ENCODE measurements at regions not wholly inside any gene's neighbourhood (a gene's known extent, or its start where the extent isn't known, plus 50 kb on each side); places are given as distances from the start of the nearest gene placed in this dataset.

DNA sequence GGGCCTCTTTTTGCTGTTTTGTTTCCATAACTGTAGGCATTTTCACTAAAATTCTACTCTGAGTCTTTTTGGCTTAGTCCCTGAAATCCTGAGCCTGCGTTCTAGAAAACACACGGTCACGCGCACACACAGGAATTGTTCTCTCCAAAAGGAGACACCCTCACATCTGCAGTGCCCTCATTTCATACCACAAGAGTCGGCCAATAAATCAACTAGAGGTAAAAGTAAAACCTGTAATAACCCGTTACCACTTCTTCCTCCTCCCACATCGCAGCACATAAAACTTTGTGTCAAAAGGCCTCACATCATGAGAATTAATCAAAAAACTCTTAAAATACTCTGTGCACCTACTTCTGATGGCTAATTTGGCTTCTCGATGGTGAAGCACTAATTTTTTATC, 133.3 kb upstream of the MGMT start:
- TF ChIP-seq, protein P1, sequence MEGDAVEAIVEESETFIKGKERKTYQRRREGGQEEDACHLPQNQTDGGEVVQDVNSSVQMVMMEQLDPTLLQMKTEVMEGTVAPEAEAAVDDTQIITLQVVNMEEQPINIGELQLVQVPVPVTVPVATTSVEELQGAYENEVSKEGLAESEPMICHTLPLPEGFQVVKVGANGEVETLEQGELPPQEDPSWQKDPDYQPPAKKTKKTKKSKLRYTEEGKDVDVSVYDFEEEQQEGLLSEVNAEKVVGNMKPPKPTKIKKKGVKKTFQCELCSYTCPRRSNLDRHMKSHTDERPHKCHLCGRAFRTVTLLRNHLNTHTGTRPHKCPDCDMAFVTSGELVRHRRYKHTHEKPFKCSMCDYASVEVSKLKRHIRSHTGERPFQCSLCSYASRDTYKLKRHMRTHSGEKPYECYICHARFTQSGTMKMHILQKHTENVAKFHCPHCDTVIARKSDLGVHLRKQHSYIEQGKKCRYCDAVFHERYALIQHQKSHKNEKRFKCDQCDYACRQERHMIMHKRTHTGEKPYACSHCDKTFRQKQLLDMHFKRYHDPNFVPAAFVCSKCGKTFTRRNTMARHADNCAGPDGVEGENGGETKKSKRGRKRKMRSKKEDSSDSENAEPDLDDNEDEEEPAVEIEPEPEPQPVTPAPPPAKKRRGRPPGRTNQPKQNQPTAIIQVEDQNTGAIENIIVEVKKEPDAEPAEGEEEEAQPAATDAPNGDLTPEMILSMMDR (IDR thresholded peaks at IDR 0.05; ENCODE audit: borderline replicate concordance, extremely low read depth, low read length, poor library complexity, severe bottlenecking) = no peak
- TF ChIP-seq EZH2 (IDR thresholded peaks at IDR 0.05; ENCODE audit: borderline replicate concordance, low read depth, low read length, severe bottlenecking) = no peak
